GM12875 (cell line): ENCODE measurements at regions not wholly inside any gene's neighbourhood (a gene's known extent, or its start where the extent isn't known, plus 50 kb on each side); places are given as distances from the start of the nearest gene placed in this dataset.

Source experiments
- H3K4me3 ChIP-seq: one replicate; pipeline ENCODE4 v1.5.1; 2011; ENCODE audit warnings: low read depth, low read length, control low read depth
- CTCF ChIP-seq: IDR thresholded peaks from 2 replicates; pipeline ENCODE4 v1.5.1; 2011; ENCODE audit warnings: low read depth, mild to moderate bottlenecking, control low read depth, inconsistent platforms, low read length, moderate library complexity, borderline replicate concordance; ENCODE audit not compliant: insufficient read depth

GRCh38 chr5:30802961-30803705 lies 390.4 kb upstream of the CDH6 start:
- no peak for TF ChIP-seq CTCF
- no peak overlapping the region for H3K4me3 ChIP-seq

- TF ChIP-seq CTCF: no peak
- no peak overlapping the region for H3K4me3 ChIP-seq
Measured at GRCh38 chr5:30781643-30782042, 411.8 kb upstream of the CDH6 start.

GRCh38 chr5:30768056-30768690 lies 425.3 kb upstream of the CDH6 start:
- H3K4me3 ChIP-seq: no peak overlapping the region
- no peak for TF ChIP-seq CTCF

- no peak overlapping the region for H3K4me3 ChIP-seq
- no peak for TF ChIP-seq CTCF
Measured at GRCh38 chr5:30765706-30766105, 427.8 kb upstream of the CDH6 start.

GRCh38 chr5:30765227-30765626 lies 428.3 kb upstream of the CDH6 start:
- TF ChIP-seq CTCF: no peak
- H3K4me3 ChIP-seq: no peak overlapping the region

- H3K4me3 ChIP-seq: no peak overlapping the region
- TF ChIP-seq CTCF: no peak
Measured at GRCh38 chr5:30764704-30765103, 428.8 kb upstream of the CDH6 start.

- H3K4me3 ChIP-seq: no peak overlapping the region
- no peak for TF ChIP-seq CTCF
Measured at GRCh38 chr5:30759731-30760130, 433.8 kb upstream of the CDH6 start.
